ENCODE measurements at regions not wholly inside any gene's neighbourhood (a gene's known extent, or its start where the extent isn't known, plus 50 kb on each side); places are given as distances from the start of the nearest gene placed in this dataset.
"Not testable (repeated sequence)": the region's sequence is repeated elsewhere in the genome, so short reads cannot be mapped to it uniquely, and the experiment has no call there.

- DNase-seq = no peak
Measured at GRCh38 chr2:195451160-195451559, 205.9 kb upstream of the SLC39A10 start.

GRCh38 chr2:195450552-195451113 is 206.4 kb upstream of the SLC39A10 start:
- no peak for DNase-seq

DNA sequence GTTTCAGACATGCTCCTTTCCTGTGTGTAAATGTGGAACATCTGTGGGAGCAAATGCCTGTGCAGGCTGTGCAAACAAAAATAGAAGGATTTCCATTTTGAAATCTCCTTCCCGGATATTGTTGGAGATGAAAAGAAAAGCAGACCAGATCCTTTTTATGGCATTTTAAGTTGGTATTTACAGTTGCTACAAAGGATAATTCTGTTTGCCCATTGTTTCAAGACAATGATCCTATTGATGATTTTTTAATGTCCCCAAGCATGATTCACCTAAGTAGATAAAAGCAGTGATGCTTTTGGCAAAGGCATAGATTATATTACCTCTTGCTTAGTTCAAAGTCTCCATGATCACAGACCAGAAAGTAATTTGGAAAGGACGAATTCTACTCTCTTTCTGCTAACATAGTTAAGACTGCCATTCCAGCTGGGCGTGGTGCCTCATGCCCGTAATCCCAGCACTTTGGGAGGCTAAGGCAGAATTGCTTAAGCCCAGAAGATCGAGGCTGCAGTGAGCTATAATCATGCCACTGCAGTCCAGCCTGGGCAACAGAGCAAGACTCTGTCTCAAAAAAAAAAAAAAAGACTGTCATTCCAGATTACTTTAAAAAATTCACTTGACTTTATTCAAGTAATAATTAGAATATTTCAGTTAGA is 209.6 kb upstream of the SLC39A10 start:
- no peak for DNase-seq

GRCh38 chr2:195445639-195446038 is 211.4 kb upstream of the SLC39A10 start:
- DNase-seq = no peak

- no peak for DNase-seq
Measured at GRCh38 chr2:195443926-195444325, 213.1 kb upstream of the SLC39A10 start.

DNA sequence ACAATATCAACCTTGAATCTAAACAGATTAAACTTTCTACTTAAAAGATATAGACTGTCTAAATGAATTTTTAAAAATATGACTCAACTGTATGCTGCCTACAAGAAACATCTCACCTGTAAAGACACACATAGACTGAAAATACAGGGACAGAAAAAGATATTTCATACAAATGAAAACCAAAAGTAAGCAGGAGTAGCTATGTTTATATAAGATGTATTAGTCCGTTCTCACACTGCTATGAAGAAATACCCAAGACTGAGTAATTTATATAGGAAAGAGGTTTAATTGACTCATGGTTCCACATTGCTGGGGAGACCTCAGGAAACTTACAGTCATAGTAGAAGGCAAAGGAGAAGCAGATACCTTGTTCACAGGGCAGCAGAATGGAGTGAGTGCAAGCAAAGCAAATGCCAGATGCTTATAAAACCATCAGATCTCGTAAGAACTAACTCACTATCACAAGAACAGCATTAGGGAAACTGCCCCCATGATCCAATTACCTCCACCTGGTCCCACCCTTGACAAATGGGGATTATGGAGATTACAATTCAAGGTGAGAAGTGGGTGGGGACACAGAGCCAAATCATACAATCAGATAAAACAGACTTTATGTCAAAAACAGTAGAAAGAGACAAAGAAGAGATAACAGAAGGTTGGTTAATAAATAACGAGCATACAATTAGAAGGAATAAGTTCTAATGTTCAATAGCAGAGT is 214.4 kb upstream of the SLC39A10 start:
- no peak for DNase-seq

GRCh38 chr2:195438692-195439091 is 218.3 kb upstream of the SLC39A10 start:
- no peak for DNase-seq

GRCh38 chr2:195437521-195437920 is 219.5 kb upstream of the SLC39A10 start:
- no peak for DNase-seq

DNA sequence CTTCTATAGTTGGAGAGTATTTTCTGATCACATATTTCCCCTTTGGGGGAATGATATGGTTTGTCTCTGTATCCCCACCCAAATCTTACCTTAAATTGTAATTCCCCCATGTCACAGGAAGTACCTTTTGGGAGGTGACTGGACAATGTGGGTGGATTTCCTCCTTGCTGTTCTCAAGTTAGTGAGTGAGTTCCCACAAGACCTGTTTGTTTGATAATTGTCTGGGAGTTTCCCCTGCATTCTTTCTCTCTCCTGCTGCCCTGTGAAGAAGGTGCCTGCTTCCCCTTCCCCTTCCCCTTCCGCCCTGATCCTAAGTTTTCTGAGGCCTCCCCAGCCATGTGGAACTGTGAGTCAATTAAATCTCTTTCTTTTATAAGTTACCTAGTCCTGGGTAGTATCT is 222.7 kb upstream of the SLC39A10 start:
- no peak for DNase-seq

DNA sequence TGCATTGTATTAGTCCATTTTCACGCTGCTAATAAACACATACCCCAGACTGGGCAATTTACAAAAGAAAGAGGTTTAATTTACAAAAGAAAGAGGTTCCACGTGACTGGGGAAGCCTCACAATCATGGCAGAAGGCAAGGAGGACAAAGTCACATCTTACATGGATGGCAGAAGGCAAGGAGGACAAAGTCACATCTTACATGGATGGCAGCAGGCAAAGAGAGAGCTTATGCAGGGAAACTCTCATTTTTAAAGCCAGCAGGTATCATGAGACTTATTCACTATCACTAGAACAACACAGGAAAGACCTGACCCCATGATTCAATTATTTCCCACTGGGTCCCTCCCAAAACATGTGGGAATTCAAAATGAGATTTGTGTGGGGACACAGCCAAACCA is 223.3 kb upstream of the SLC39A10 start:
- not testable (repeated sequence) for DNase-seq

- no peak for DNase-seq
Measured at GRCh38 chr2:195428673-195429072, 228.4 kb upstream of the SLC39A10 start.

DNA sequence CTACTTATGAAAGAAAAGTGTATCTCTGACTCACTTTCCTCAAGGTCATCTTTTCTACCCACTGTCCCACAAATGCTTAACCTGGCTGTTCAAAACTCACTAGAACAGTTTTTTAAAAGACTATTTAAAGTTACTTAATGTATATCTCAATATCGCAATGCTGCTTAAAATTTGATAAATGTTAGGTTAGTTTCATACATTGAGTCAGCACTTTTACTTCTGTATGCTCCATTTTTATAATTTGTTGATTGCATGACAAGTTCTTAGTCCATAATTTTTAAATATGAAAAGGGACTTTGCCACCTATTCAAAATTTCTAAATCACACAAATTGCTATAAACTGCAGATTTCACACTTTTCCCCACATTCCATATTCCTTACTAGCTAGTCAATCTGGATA is 231.7 kb upstream of the SLC39A10 start:
- DNase-seq = no peak

- no peak for DNase-seq
Measured at GRCh38 chr2:195419033-195419432, 238.0 kb upstream of the SLC39A10 start.

DNA sequence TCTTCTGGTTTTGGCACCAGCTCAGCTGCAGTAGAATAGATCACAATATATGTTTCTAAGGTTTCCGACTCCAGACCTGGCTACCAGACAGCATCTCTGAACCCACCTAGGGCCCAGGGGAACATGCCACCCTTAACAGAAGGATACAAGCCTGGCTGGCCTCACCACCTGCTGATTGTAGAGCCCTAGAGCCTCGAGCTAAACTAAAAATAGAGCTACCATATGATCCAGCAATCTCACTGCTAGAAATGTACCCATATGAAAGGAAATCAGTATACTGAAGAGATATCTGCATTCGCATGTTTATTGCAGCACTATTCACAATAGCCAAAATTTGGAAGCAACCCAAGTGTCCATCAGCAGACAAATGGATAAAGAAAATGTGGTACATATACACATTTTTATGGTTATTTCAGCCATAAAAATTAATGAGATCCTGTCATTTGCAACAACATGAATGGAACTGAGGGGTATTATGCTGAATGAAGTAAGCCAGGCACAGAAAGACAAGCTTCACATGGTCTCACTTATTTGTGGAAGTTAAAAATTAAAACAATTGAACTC is 242.4 kb upstream of the SLC39A10 start:
- no peak for DNase-seq

GRCh38 chr2:195413944-195414343 is 243.1 kb upstream of the SLC39A10 start:
- no peak for DNase-seq

DNA sequence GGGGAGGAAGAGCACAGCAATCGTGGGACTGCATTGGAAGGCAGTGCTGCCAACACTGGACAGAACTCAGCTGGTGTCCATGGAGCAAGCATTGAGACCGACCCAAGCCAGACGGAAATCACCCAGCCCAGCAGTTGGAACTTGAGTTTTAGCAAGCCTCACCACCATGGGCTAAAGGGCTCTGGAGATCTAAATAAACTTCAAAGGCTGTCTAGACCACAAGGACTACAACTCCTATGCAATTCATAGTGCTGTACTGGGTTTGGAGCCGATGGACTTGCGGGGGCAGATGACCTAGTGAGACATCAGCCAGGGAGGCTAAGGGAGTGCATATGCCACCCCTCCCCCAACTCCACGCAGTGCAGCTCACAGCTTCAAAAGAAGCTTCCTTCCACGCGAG is 243.6 kb upstream of the SLC39A10 start:
- DNase-seq = no peak

DNA sequence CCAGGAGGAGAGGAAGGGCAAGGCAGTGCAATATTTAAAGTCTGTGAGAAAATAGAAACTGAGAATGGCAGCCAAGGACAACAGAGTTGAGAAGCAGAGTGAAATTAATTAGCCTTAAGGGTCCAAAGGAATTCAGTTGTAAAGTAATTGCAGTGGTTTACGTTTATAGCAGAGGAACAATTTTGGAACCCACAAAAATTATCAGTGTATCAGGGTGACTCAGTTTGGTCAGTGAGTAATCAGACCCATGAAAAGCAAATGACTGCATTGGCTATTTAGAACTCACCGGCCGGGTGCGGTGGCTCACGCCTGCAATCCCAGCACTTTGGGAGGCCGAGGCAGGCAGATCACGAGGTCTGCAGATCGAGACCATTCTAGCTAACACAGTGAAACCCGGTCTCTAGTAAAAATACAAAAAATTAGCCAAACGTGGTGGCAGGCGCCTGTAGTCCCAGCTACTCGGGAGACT is 245.8 kb upstream of the SLC39A10 start:
- no peak for DNase-seq

DNA sequence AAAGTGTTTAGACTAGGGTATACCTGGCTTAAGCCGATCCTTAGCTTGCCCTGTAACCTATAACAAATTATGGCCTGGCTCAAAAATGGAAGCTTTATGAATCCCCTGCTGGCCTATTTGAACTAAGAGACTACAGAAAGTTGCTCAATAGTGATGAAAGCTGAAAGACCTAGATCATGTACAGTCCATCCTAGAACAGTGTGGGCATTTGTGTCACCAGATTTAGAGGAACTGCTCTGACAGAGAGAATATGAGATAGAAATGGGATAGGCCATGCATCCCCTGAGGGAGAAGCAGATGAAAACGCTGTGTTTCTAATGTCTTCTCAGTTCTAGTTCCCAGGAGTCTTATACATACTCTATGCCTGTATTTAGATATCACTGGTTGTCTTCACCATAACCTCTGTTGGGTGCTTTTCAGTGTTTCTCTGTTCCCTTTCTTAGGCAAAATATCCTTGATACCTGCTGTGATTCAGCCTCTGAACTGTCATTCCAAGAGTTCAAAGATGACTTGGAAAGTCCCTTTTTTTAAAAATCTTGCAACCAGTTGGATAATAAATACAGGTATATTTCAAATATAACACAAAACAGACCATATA is 246.9 kb upstream of the SLC39A10 start:
- no peak for DNase-seq

GRCh38 chr2:195408811-195409210 is 248.2 kb upstream of the SLC39A10 start:
- DNase-seq = no peak

GRCh38 chr2:195408196-195408595 is 248.8 kb upstream of the SLC39A10 start:
- DNase-seq = no peak

GRCh38 chr2:195407783-195408182 is 249.2 kb upstream of the SLC39A10 start:
- DNase-seq = no peak

DNA sequence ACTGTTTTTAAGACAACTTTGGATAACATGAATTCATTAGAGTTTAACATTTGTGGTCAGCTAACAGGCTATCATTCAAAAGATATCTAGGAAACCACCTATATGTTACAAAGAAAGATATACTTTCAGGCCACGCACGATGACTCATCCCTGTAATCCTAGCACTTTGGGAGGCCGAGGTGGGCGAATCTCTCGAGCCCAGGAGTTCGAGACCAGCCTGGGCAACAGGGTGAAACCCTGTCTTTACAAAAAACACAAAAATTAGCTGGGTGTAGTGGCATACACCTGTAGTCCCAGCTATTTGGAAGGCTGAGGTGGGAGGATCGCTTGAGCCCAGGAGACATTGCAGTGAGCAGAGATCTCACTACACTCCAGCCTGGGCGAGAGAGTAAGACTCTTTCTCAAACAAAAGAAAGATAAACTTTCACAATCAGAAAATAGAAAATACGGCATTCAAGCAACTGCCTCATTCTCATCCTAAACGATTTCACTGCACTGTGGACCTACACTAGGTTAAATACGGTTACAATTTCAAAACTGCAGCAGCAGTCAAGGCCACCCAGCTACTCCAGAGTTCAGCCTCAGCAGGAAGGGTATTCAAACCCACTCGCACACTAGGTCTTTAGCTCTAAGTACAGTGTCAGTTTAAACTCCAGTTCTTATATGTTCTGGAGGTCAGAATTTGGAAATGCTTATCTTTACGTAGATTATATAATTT is 250.0 kb upstream of the SLC39A10 start:
- no peak for DNase-seq

- DNase-seq = no peak
Measured at GRCh38 chr2:195404651-195405050, 252.4 kb upstream of the SLC39A10 start.
